ENCODE measurements at regions not wholly inside any gene's neighbourhood (a gene's known extent, or its start where the extent isn't known, plus 50 kb on each side); places are given as distances from the start of the nearest gene placed in this dataset.

GRCh38 chr12:127249428-127249827 lies 1017.5 kb upstream of the TMEM132C start:
- ChIA-PET CTCF (no interaction called here), POLR2A (no interaction called here)
- no peak for TF ChIP-seq CREM (CRISPR knock-in tag; IDR thresholded peaks at IDR 0.05)
- no peak for TF ChIP-seq ZNF671 (CRISPR knock-in tag; IDR thresholded peaks at IDR 0.05)
- TF ChIP-seq NR2C2 (CRISPR knock-in tag; IDR thresholded peaks at IDR 0.05), result no peak
- TF ChIP-seq ZMAT4 (CRISPR knock-in tag; IDR thresholded peaks at IDR 0.05), result no peak
- TF ChIP-seq CTCF (IDR thresholded peaks at IDR 0.05), result no peak
- no peak for TF ChIP-seq TEAD4 (CRISPR knock-in tag; IDR thresholded peaks at IDR 0.05)
- no peak for TF ChIP-seq AFF4 (CRISPR knock-in tag; IDR thresholded peaks at IDR 0.05; ENCODE audit: borderline replicate concordance)
- no peak for TF ChIP-seq JAZF1 (CRISPR knock-in tag; IDR thresholded peaks at IDR 0.05)
- TF ChIP-seq MLX (CRISPR knock-in tag; IDR thresholded peaks at IDR 0.05), result no peak
- TF ChIP-seq USF2 (CRISPR knock-in tag; IDR thresholded peaks at IDR 0.05), result no peak
- TF ChIP-seq ZNF138 (CRISPR knock-in tag; conservative IDR thresholded peaks at IDR 0.05), result no peak
- TF ChIP-seq HMGXB4 (CRISPR knock-in tag; IDR thresholded peaks at IDR 0.05), result no peak
- no peak for TF ChIP-seq ETV6 (CRISPR knock-in tag; IDR thresholded peaks at IDR 0.05)
- TF ChIP-seq ZNF425 (CRISPR knock-in tag; conservative IDR thresholded peaks at IDR 0.05), result no peak
- no peak for TF ChIP-seq USF1 (CRISPR knock-in tag; IDR thresholded peaks at IDR 0.05)
- no peak for TF ChIP-seq PRDM15 (CRISPR knock-in tag; IDR thresholded peaks at IDR 0.05)
- TF ChIP-seq PREB (CRISPR knock-in tag; IDR thresholded peaks at IDR 0.05; ENCODE audit: borderline replicate concordance), result no peak
- Mint-ChIP-seq H3K27me3 (ENCODE audit: low read depth) (peaks cover 11% of the 10 kb centered on the region), H3K4me1 (no peaks in the 10 kb centered on the region), H3K4me3 (no peak overlapping the region), H3K27ac (no peak overlapping the region), H3K9me3 (peaks cover 82% of the 10 kb centered on the region), H3K36me3 (peaks cover 56% of the 10 kb centered on the region)
- no peak for DNase-seq (ENCODE audit: low spot score)
- no peak for ATAC-seq
